Keratinocyte (primary cell): ENCODE measurements at regions not wholly inside any gene's neighbourhood (a gene's known extent, or its start where the extent isn't known, plus 50 kb on each side); places are given as distances from the start of the nearest gene placed in this dataset.
"Not testable (repeated sequence)": the region's sequence is repeated elsewhere in the genome, so short reads cannot be mapped to it uniquely, and the experiment has no call there.

Experiments
- DNase-seq: peaks from one replicate; pipeline ENCODE4 v3.0.0-alpha.2; 2011; ENCODE audit warnings: low read depth, missing footprints, low spot score
- FAIRE-seq: peaks from 2 replicates; lab custom pipeline; 2011; peaks lifted over from hg19 to GRCh38; lab: Jason Lieb, UNC
- H2AFZ ChIP-seq: 2 replicates; pipeline ENCODE4 v1.6.0; 2012; ENCODE audit warnings: low read length, control low read depth, inconsistent platforms; ENCODE audit not compliant: control insufficient read depth
- H3K27ac ChIP-seq: 2 replicates; pipeline ENCODE4 v1.5.1; 2011; ENCODE audit warnings: low read length; ENCODE audit not compliant: control insufficient read depth, insufficient read depth
- H3K27me3 ChIP-seq: 3 replicates; pipeline ENCODE4 v1.6.0; 2011; ENCODE audit warnings: low read length; ENCODE audit not compliant: control insufficient read depth, insufficient read depth; ENCODE audit errors: extremely low read depth
- H3K36me3 ChIP-seq, 2 experiments: 2 replicates in 1 of 2; 3 replicates in 1 of 2; pipeline ENCODE4 v1.5.1; 2011; ENCODE audit warnings: low read length in 2 of 2, mild to moderate bottlenecking in 1 of 2; ENCODE audit not compliant: control insufficient read depth in 2 of 2, insufficient read depth in 2 of 2; ENCODE audit errors: extremely low read depth in 1 of 2
- H3K4me1 ChIP-seq: 3 replicates; pipeline ENCODE4 v1.5.1; 2011; ENCODE audit warnings: low read length; ENCODE audit not compliant: control insufficient read depth, insufficient read depth; ENCODE audit errors: extremely low read depth
- H3K4me2 ChIP-seq: 3 replicates; pipeline ENCODE4 v1.6.0; 2011; ENCODE audit warnings: low read depth, low read length; ENCODE audit not compliant: control insufficient read depth, insufficient read depth; ENCODE audit errors: extremely low read depth
- H3K4me3 ChIP-seq, 3 experiments: fragments of 200-600 bp in 1 of 3; sonication (generic) in 1 of 3; 2 replicates in 2 of 3; 3 replicates in 1 of 3; pipeline ENCODE4 v1.5.1; 2011 to 2016; ENCODE audit warnings: low read length in 3 of 3, mild to moderate bottlenecking in 3 of 3, control low read depth in 2 of 3, inconsistent platforms in 1 of 3, low read depth in 1 of 3, mixed read lengths in 1 of 3, mixed run types in 1 of 3, moderate library complexity in 1 of 3; ENCODE audit not compliant: control insufficient read depth in 2 of 3, insufficient read depth in 2 of 3; ENCODE audit errors: extremely low read depth in 1 of 3
- H3K79me2 ChIP-seq: 2 replicates; pipeline ENCODE4 v1.6.0; 2012; ENCODE audit warnings: low read length; ENCODE audit not compliant: control insufficient read depth, insufficient read depth
- H3K9ac ChIP-seq: 3 replicates; pipeline ENCODE4 v1.6.0; 2011; ENCODE audit warnings: low read length; ENCODE audit not compliant: control insufficient read depth, insufficient read depth; ENCODE audit errors: extremely low read depth
- H3K9me1 ChIP-seq: 3 replicates; pipeline ENCODE4 v1.6.0; 2011; ENCODE audit warnings: low read length; ENCODE audit not compliant: control insufficient read depth, insufficient read depth; ENCODE audit errors: extremely low read depth
- H3K9me3 ChIP-seq: 2 replicates; pipeline ENCODE4 v1.5.1; 2012; ENCODE audit warnings: low read depth, low read length; ENCODE audit not compliant: control insufficient read depth
- H4K20me1 ChIP-seq: 3 replicates; pipeline ENCODE4 v1.6.0; 2011; ENCODE audit warnings: low read length; ENCODE audit not compliant: control insufficient read depth, insufficient read depth; ENCODE audit errors: extremely low read depth
- dilution Hi-C: fragments of 300-500 bp; cut with MboI; formaldehyde crosslinking; loops from one replicate; pipeline ENCODE4 v1.7.0; 2020; ENCODE audit warnings: low sequenced_read_pairs; ENCODE audit not compliant: extremely low pct_ligation_motif_present
- small RNA-seq, 3 experiments: library from RNA; depleted of rRNA; stranded (forward); fragments of <200 nt; gene quantifications; one replicate each; pipeline ENCODE3, GENCODE V24; 2012; ENCODE audit warnings: low read depth in 3 of 3, low replicate concordance in 1 of 3; ENCODE audit not compliant: insufficient read length in 3 of 3

DNA sequence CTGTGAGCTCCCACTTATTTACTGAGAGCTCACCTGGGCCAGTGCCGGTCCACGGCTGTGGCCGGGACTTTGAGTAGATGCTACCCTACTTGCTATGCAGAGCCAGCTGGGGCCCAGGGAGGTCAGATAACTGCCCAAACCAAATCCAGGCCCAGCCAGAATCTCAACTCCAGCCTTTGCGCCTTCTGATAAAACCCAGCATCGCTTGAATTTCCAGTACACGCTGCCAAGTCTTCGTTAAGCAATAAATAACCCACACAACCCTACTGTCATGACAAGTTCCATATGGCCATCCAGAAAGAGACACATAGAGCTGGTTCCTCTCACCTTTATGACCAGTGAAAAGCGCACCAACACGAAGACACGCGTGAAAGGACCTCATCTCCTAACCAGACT is 55.6 kb upstream of the SPN start:
- H3K9ac ChIP-seq, H3K4me3 ChIP-seq, dilution Hi-C loops, H3K27me3 ChIP-seq, H3K36me3 ChIP-seq, H3K27ac ChIP-seq, DNase-seq, H3K4me2 ChIP-seq, H3K9me3 ChIP-seq, FAIRE-seq, H3K4me1 ChIP-seq, H3K9me1 ChIP-seq, H4K20me1 ChIP-seq, H2AFZ ChIP-seq: not testable (repeated sequence)
- peaks cover 64% of the 10 kb centered on the region for H3K79me2 ChIP-seq

DNA sequence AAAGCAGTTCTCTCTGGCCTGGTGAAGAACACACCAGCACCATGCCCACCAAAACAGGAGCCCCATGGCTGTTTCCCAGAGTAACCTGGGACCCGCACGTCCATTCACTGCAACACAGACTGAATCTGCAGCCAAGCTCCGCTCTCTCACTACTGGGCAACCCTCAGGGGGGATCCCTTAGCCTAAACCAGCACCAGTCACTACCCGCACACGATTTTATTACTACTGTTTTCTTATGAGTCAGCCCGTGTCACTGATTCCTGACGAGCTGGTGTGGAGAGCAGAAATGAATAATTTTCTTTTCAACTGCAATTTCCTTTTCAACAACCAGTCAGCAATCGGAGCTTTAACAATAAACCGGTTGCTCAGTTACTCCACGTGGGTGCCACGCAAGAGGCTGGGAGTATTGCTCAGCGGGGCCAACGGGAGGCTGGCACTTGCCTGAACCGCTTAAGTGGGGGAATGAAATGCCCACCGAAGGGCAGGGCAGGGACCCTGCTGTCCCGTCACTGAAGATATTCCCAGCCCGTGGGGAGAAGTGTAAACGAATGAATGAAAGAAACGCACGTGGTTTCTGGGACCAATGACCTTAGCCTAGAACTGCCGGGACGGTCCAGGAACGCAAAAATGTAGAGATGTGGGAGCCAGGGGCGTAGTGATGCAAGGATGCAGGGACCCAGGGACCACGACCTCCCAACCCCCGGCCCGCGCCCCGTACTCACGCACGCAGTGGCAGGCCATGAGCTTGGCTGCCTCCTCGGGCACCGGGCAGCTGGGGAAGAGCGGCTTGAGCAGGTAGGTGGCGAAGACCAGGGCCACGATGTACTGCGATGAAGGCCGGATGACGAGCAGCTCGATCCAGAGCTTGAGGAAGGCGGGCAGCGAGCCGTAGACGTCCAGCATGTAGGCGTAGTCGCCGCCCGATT is 50.4 kb upstream of the SPN start:
- H3K9ac ChIP-seq = peak overlapping the region; percentile 85
- DNase-seq, H3K9me3 ChIP-seq, dilution Hi-C loops, H4K20me1 ChIP-seq, H3K9me1 ChIP-seq, H3K4me1 ChIP-seq, H3K36me3 ChIP-seq, FAIRE-seq, H3K27me3 ChIP-seq: not testable (repeated sequence)
- H2AFZ ChIP-seq = peak overlapping the region; percentile 66
- H3K79me2 ChIP-seq = peaks cover 30% of the 10 kb centered on the region
- peak overlapping the region; percentile 65 to 75 (median 69) for H3K4me3 ChIP-seq
- peak overlapping the region; percentile 78 for H3K27ac ChIP-seq
- H3K4me2 ChIP-seq = peak overlapping the region; percentile 51

Small RNA genes lying in the stretch of these regions (small RNA-seq; reads per million reads assigned to genes)
- 0 reads per million in 3 experiments for gene MIR3680-2
